ENCODE measurements at regions not wholly inside any gene's neighbourhood (a gene's known extent, or its start where the extent isn't known, plus 50 kb on each side); places are given as distances from the start of the nearest gene placed in this dataset.

DNA sequence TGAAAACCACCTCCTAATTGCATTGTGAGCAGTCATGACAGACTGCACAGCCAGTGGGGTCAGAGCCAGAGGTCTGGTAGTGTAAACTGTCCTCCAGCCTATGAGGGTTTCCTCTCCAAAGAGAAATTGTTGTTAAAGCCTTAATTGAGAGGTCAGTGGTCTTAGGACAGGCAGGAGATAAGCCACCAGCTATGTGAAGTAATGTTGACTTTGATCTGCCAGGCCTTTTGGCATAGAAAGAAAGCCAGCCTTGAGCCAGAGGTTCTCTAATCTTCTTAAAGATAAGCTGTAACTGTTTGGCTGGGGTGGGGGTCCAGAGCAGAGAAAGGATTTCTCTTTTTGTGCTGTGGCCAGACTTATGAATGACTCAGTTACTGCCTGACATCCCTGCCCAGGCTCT is 248.4 kb downstream of the WDR11 start:
- H3K9me3 ChIP-seq (ENCODE audit: control insufficient read depth in 1 of 2, insufficient read depth in 1 of 2, low read depth in 1 of 2, low read length in 2 of 2): no peaks in the 10 kb centered on the region
- no peaks in the 10 kb centered on the region; the same call in 1 of the 2 replicates for H3K9me2 ChIP-seq (ENCODE audit: insufficient read depth)
- ATAC-seq: no peak
- H3K27me3 ChIP-seq (ENCODE audit: insufficient read depth, low read length): no peaks in the 10 kb centered on the region
- H3K9ac ChIP-seq (ENCODE audit: low read length): no peak overlapping the region
- H3K4me1 ChIP-seq (ENCODE audit: control insufficient read depth in 1 of 2, insufficient read depth in 2 of 2, low read length in 2 of 2): no peaks in the 10 kb centered on the region
- no peaks in the 10 kb centered on the region for H3K36me3 ChIP-seq (ENCODE audit: control insufficient read depth in 1 of 2, insufficient read depth in 2 of 2, low read length in 2 of 2)
- BruUV-seq (replicated peaks): no TSS peak
- ChIA-PET CTCF (no interaction called here), POLR2A (no interaction called here), RAD21 (ENCODE audit: low non-redundant PET in 1 of 2, low total read pairs in 2 of 2, uncharacterized antibody in 2 of 2, unreplicated experiment in 2 of 2) (no interaction called here)
- no peak overlapping the region for H3K27ac ChIP-seq (ENCODE audit: low read depth, low read length)
- no peak overlapping the region for H3K4me3 ChIP-seq (replicated peaks in 1 of 2; ENCODE audit: low read depth in 1 of 2, low read length in 2 of 2)
- H3K79me2 ChIP-seq (ENCODE audit: insufficient read depth, low read length): no peaks in the 10 kb centered on the region
- no peak for DNase-seq (ENCODE audit: low read depth, low spot score)
- H4K20me1 ChIP-seq (ENCODE audit: insufficient read depth): no peaks in the 10 kb centered on the region
- no peak overlapping the region for H3K4me2 ChIP-seq (ENCODE audit: low read length)
- TF ChIP-seq TCF7L2 (IDR thresholded peaks at IDR 0.05; ENCODE audit: borderline replicate concordance, extremely low read depth, insufficient read depth, insufficient read length) (no peak), POLR2AphosphoS5 (IDR thresholded peaks at IDR 0.05; ENCODE audit: low read depth, low read length) (no peak), SIN3A (IDR thresholded peaks at IDR 0.05; ENCODE audit: low read depth) (no peak), CEBPB (IDR thresholded peaks at IDR 0.05; ENCODE audit: low read depth) (no peak)
- TF ChIP-seq, protein P1, sequence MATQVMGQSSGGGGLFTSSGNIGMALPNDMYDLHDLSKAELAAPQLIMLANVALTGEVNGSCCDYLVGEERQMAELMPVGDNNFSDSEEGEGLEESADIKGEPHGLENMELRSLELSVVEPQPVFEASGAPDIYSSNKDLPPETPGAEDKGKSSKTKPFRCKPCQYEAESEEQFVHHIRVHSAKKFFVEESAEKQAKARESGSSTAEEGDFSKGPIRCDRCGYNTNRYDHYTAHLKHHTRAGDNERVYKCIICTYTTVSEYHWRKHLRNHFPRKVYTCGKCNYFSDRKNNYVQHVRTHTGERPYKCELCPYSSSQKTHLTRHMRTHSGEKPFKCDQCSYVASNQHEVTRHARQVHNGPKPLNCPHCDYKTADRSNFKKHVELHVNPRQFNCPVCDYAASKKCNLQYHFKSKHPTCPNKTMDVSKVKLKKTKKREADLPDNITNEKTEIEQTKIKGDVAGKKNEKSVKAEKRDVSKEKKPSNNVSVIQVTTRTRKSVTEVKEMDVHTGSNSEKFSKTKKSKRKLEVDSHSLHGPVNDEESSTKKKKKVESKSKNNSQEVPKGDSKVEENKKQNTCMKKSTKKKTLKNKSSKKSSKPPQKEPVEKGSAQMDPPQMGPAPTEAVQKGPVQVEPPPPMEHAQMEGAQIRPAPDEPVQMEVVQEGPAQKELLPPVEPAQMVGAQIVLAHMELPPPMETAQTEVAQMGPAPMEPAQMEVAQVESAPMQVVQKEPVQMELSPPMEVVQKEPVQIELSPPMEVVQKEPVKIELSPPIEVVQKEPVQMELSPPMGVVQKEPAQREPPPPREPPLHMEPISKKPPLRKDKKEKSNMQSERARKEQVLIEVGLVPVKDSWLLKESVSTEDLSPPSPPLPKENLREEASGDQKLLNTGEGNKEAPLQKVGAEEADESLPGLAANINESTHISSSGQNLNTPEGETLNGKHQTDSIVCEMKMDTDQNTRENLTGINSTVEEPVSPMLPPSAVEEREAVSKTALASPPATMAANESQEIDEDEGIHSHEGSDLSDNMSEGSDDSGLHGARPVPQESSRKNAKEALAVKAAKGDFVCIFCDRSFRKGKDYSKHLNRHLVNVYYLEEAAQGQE (IDR thresholded peaks at IDR 0.05; ENCODE audit: low read depth): no peak
- TF ChIP-seq, protein P2, sequence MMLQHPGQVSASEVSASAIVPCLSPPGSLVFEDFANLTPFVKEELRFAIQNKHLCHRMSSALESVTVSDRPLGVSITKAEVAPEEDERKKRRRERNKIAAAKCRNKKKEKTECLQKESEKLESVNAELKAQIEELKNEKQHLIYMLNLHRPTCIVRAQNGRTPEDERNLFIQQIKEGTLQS (IDR thresholded peaks at IDR 0.05): no peak
- intact Hi-C loops (cut with micrococcal nuclease): no loop called here
- no peak overlapping the region for H2AFZ ChIP-seq (ENCODE audit: low read depth, low read length, poor library complexity, severe bottlenecking)

DNA sequence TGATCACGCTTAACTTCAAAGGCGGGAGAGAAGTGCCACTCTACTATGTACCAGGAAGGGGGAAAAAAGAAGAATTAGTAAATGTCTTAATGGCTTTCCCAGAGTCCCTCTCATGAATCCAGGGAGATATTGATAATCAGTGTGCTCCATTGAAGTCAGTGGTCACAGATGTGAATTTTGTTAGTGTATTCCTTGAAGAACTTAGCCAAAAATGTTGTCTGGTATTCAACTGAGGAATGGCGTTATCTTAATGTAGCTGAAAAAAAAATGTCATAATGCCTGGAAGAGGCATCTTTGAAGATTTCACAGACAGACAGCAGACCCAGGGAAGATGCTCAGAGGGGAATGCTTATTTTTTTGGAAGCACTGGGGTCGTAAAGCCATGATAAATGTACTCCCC is 250.4 kb downstream of the WDR11 start:
- H3K9me2 ChIP-seq (ENCODE audit: insufficient read depth): no peaks in the 10 kb centered on the region; the same call in 1 of the 2 replicates
- no peaks in the 10 kb centered on the region for H3K27me3 ChIP-seq (ENCODE audit: insufficient read depth, low read length)
- no peak overlapping the region for H3K4me2 ChIP-seq (ENCODE audit: low read length)
- intact Hi-C loops (cut with micrococcal nuclease): no loop called here
- H3K79me2 ChIP-seq (ENCODE audit: insufficient read depth, low read length): no peaks in the 10 kb centered on the region
- POLR2A ChIA-PET: no interaction called here
- no peaks in the 10 kb centered on the region for H3K9me3 ChIP-seq (ENCODE audit: control insufficient read depth in 1 of 2, insufficient read depth in 1 of 2, low read depth in 1 of 2, low read length in 2 of 2)
- H3K27ac ChIP-seq (ENCODE audit: low read depth, low read length): no peak overlapping the region
- RAD21 ChIA-PET (ENCODE audit: low non-redundant PET in 1 of 2, low total read pairs in 2 of 2, uncharacterized antibody in 2 of 2, unreplicated experiment in 2 of 2): no interaction called here
- TF ChIP-seq, protein P2 (IDR thresholded peaks at IDR 0.05): no peak
- no peak for TF ChIP-seq ELF1 (IDR thresholded peaks at IDR 0.05; ENCODE audit: borderline replicate concordance, low read depth)
- TF ChIP-seq YY1 (IDR thresholded peaks at IDR 0.05; ENCODE audit: extremely low read depth, insufficient replicate concordance, low read depth, low read length): no peak
- no peak overlapping the region for H2AFZ ChIP-seq (ENCODE audit: low read depth, low read length, poor library complexity, severe bottlenecking)
- CTCF ChIA-PET: no interaction called here
- no peaks in the 10 kb centered on the region for H4K20me1 ChIP-seq (ENCODE audit: insufficient read depth)
- H3K4me3 ChIP-seq (replicated peaks in 1 of 2; ENCODE audit: low read depth in 1 of 2, low read length in 2 of 2): no peak overlapping the region
- no peaks in the 10 kb centered on the region for H3K36me3 ChIP-seq (ENCODE audit: control insufficient read depth in 1 of 2, insufficient read depth in 2 of 2, low read length in 2 of 2)
- DNase-seq (ENCODE audit: low read depth, low spot score): no peak
- BruUV-seq (replicated peaks): no TSS peak
- no peak overlapping the region for H3K9ac ChIP-seq (ENCODE audit: low read length)
- ATAC-seq: no peak
- H3K4me1 ChIP-seq (ENCODE audit: control insufficient read depth in 1 of 2, insufficient read depth in 2 of 2, low read length in 2 of 2): no peaks in the 10 kb centered on the region
